ENCODE measurements at regions not wholly inside any gene's neighbourhood (a gene's known extent, or its start where the extent isn't known, plus 50 kb on each side); places are given as distances from the start of the nearest gene placed in this dataset.

DNA sequence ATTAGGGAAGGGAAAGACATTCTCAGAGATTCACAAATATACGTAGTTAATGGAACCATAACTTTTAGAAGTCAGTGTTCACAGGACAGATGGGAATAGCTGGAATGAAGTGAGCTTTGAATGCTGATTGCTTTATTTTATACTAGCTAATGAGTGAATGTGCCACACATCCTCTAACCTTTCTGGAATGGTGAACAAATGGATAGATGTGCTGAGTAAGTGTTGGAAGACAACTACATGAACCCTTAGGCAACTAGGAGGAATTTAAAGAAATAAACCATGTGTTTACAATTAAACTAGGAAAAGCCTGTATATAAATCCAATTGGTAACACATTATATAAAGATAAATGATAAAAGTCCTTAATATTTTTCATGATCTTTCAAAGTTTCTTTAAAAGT lies 91.6 kb upstream of the LIMCH1 start:
- TF ChIP-seq TEAD4 (IDR thresholded peaks at IDR 0.05) = no peak
- TF ChIP-seq EP300 (IDR thresholded peaks at IDR 0.05; ENCODE audit: borderline replicate concordance) = no peak
- no peak for TF ChIP-seq EGR1 (IDR thresholded peaks at IDR 0.05)
- no peak for TF ChIP-seq ZBTB7A (IDR thresholded peaks at IDR 0.05; ENCODE audit: low read depth)

- no peak for TF ChIP-seq NFIC (IDR thresholded peaks at IDR 0.05)
- no peak for TF ChIP-seq TEAD4 (IDR thresholded peaks at IDR 0.05)
- TF ChIP-seq EP300 (IDR thresholded peaks at IDR 0.05; ENCODE audit: borderline replicate concordance) = no peak
- no peak for TF ChIP-seq TAF1 (IDR thresholded peaks at IDR 0.05; ENCODE audit: low read depth)
- TF ChIP-seq REST (IDR thresholded peaks at IDR 0.05; ENCODE audit: low read depth) = no peak
- TF ChIP-seq FOXM1 (IDR thresholded peaks at IDR 0.05; ENCODE audit: borderline replicate concordance, low read depth) = no peak
- TF ChIP-seq EGR1 (IDR thresholded peaks at IDR 0.05) = no peak
- TF ChIP-seq, protein P1, sequence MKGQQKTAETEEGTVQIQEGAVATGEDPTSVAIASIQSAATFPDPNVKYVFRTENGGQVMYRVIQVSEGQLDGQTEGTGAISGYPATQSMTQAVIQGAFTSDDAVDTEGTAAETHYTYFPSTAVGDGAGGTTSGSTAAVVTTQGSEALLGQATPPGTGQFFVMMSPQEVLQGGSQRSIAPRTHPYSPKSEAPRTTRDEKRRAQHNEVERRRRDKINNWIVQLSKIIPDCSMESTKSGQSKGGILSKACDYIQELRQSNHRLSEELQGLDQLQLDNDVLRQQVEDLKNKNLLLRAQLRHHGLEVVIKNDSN (IDR thresholded peaks at IDR 0.05) = no peak
- TF ChIP-seq ZBTB7A (IDR thresholded peaks at IDR 0.05; ENCODE audit: low read depth) = no peak
- TF ChIP-seq TCF12 (IDR thresholded peaks at IDR 0.05; ENCODE audit: low read depth) = no peak
- no peak for TF ChIP-seq CREB1 (IDR thresholded peaks at IDR 0.05; ENCODE audit: low read depth)
Measured at GRCh38 chr4:41446981-41447725, 90.8 kb upstream of the LIMCH1 start.

DNA sequence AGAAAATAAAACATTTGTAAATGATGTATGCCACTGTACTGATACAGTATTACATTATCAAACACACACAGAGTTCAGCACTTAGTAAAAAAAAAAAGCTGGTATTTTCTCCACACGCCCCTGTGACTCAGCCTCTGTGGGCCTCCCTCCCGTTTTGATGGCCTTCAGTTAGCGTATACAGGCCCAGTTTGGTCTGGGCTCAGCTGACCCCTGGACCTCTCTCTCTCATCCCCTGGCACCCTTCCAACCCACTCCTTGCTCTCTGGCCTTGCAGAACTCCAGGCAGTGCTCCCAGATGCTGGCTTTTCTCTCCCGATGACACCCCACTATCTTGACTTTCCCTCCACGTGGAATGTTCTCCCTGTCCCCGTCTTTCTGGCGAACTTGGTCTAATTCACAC lies 89.0 kb upstream of the LIMCH1 start:
- no peak for TF ChIP-seq FOXM1 (IDR thresholded peaks at IDR 0.05; ENCODE audit: borderline replicate concordance, low read depth)
- TF ChIP-seq CEBPB (IDR thresholded peaks at IDR 0.05) = no peak
- TF ChIP-seq TAF1 (IDR thresholded peaks at IDR 0.05; ENCODE audit: low read depth) = no peak
- no peak for TF ChIP-seq ZBTB7A (IDR thresholded peaks at IDR 0.05; ENCODE audit: low read depth)
- TF ChIP-seq EP300 (IDR thresholded peaks at IDR 0.05; ENCODE audit: borderline replicate concordance) = no peak
- TF ChIP-seq TEAD4 (IDR thresholded peaks at IDR 0.05) = no peak
- no peak for TF ChIP-seq EGR1 (IDR thresholded peaks at IDR 0.05)
- no peak for TF ChIP-seq CREB1 (IDR thresholded peaks at IDR 0.05; ENCODE audit: low read depth)
- TF ChIP-seq NFIC (IDR thresholded peaks at IDR 0.05) = no peak
- TF ChIP-seq, protein P1 (IDR thresholded peaks at IDR 0.05) = no peak

- TF ChIP-seq REST (IDR thresholded peaks at IDR 0.05; ENCODE audit: low read depth) (no peak), CEBPB (IDR thresholded peaks at IDR 0.05) (no peak), EGR1 (IDR thresholded peaks at IDR 0.05) (no peak), YY1 (IDR thresholded peaks at IDR 0.05; ENCODE audit: low read depth) (no peak), RAD21 (IDR thresholded peaks at IDR 0.05; ENCODE audit: low read depth) (no peak), FOXM1 (IDR thresholded peaks at IDR 0.05; ENCODE audit: borderline replicate concordance, low read depth) (no peak), TAF1 (IDR thresholded peaks at IDR 0.05; ENCODE audit: low read depth) (no peak), ZBTB7A (IDR thresholded peaks at IDR 0.05; ENCODE audit: low read depth) (no peak), TEAD4 (IDR thresholded peaks at IDR 0.05) (no peak), NFIC (IDR thresholded peaks at IDR 0.05) (no peak), EP300 (IDR thresholded peaks at IDR 0.05; ENCODE audit: borderline replicate concordance) (no peak)
- TF ChIP-seq, protein P2, sequence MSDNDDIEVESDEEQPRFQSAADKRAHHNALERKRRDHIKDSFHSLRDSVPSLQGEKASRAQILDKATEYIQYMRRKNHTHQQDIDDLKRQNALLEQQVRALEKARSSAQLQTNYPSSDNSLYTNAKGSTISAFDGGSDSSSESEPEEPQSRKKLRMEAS (IDR thresholded peaks at IDR 0.05) = no peak
- TF ChIP-seq, protein P1 (IDR thresholded peaks at IDR 0.05) = no peak
Measured at GRCh38 chr4:41451961-41452360, 86.0 kb upstream of the LIMCH1 start.

DNA sequence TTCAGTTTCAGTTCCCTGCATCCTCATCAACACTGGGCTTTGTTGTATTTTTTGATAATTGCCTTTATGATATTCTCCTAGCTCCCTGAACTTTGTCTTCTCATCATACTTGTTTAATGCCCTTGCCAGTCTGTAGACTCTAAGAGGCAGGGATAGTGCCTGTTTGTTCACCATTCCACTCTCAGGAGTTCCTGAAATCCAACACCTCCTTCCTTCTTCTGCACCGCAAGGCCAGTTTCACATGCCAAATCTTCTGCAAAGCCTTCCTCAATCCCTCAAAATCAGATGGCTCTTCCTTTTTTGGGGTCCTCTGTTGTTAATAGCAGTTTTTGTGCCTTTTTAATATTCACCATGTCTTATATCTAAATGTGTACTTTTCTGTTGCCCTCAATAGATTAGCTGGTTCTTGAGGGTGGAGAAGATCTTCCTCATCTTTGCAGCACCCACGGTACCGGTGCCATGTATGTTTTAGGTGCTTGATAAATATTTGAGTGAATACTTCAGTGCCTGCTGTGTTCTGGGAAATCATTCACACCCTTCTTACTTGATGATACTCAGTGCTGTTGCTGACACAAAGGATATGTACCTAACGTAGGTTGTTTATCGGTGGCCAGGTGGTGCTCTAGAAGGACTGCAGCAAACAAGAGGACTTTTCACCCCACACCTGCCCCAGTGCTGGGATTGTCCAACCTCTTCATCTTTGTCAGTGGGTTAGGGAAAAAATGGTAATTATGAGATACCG lies 85.3 kb upstream of the LIMCH1 start:
- TF ChIP-seq RAD21 (IDR thresholded peaks at IDR 0.05; ENCODE audit: low read depth) = no peak
- no peak for TF ChIP-seq EGR1 (IDR thresholded peaks at IDR 0.05)
- no peak for TF ChIP-seq ZBTB7A (IDR thresholded peaks at IDR 0.05; ENCODE audit: low read depth)
- TF ChIP-seq, protein P1 (IDR thresholded peaks at IDR 0.05) = no peak
- TF ChIP-seq NFIC (IDR thresholded peaks at IDR 0.05) = no peak
- TF ChIP-seq, protein P2 (IDR thresholded peaks at IDR 0.05) = no peak
- TF ChIP-seq TAF1 (IDR thresholded peaks at IDR 0.05; ENCODE audit: low read depth) = no peak
- no peak for TF ChIP-seq CEBPB (IDR thresholded peaks at IDR 0.05)
